HG03039 (cell line): ENCODE measurements at regions not wholly inside any gene's neighbourhood (a gene's known extent, or its start where the extent isn't known, plus 50 kb on each side); places are given as distances from the start of the nearest gene placed in this dataset.

Experiments used
- ATAC-seq: cut with Tn5 transposase; IDR thresholded peaks from one replicate; pipeline ENCODE4 v1.9.1; 2021; ENCODE audit warnings: mild to moderate bottlenecking, moderate library complexity; ENCODE audit not compliant: unreplicated experiment

- no peak for ATAC-seq
Measured at GRCh38 chr12:75844049-75844770, 187.4 kb downstream of the PHLDA1 start.

GRCh38 chr12:75842090-75842489 lies 189.5 kb downstream of the PHLDA1 start:
- no peak for ATAC-seq

- ATAC-seq: no peak
Measured at GRCh38 chr12:75840994-75841355, 190.6 kb downstream of the PHLDA1 start.

GRCh38 chr12:75838309-75838708 lies 193.3 kb downstream of the PHLDA1 start:
- no peak for ATAC-seq

- no peak for ATAC-seq
Measured at GRCh38 chr12:75837700-75838099, 193.9 kb downstream of the PHLDA1 start.

- ATAC-seq: no peak
Measured at GRCh38 chr12:75836533-75836932, 195.0 kb downstream of the PHLDA1 start.

GRCh38 chr12:75834591-75834990 lies 197.0 kb downstream of the PHLDA1 start:
- ATAC-seq: no peak

- ATAC-seq: no peak
Measured at GRCh38 chr12:75833268-75833667, 198.3 kb downstream of the PHLDA1 start.

- no peak for ATAC-seq
Measured at GRCh38 chr12:75831402-75831801, 200.2 kb downstream of the PHLDA1 start.

GRCh38 chr12:75827061-75827460 lies 204.5 kb downstream of the PHLDA1 start:
- ATAC-seq: no peak

GRCh38 chr12:75825686-75826085 lies 205.9 kb downstream of the PHLDA1 start:
- ATAC-seq: no peak

- no peak for ATAC-seq
Measured at GRCh38 chr12:75823475-75823874, 208.1 kb downstream of the PHLDA1 start.

- ATAC-seq: no peak
Measured at GRCh38 chr12:75822416-75822815, 209.2 kb downstream of the PHLDA1 start.

- no peak for ATAC-seq
Measured at GRCh38 chr12:75820848-75821578, 210.6 kb downstream of the PHLDA1 start.

- ATAC-seq: no peak
Measured at GRCh38 chr12:75820071-75820470, 211.5 kb downstream of the PHLDA1 start.

- no peak for ATAC-seq
Measured at GRCh38 chr12:75819512-75819911, 212.1 kb downstream of the PHLDA1 start.

- no peak for ATAC-seq
Measured at GRCh38 chr12:75818863-75819262, 212.7 kb downstream of the PHLDA1 start.

GRCh38 chr12:75816897-75817296 lies 214.7 kb downstream of the PHLDA1 start:
- no peak for ATAC-seq

- no peak for ATAC-seq
Measured at GRCh38 chr12:75815756-75816155, 215.8 kb downstream of the PHLDA1 start.

GRCh38 chr12:75814851-75815754 lies 216.5 kb downstream of the PHLDA1 start:
- ATAC-seq: no peak

GRCh38 chr12:75813072-75813471 lies 218.5 kb downstream of the PHLDA1 start:
- ATAC-seq: peak; percentile 44
